NB4 (cell line): ENCODE measurements at regions not wholly inside any gene's neighbourhood (a gene's known extent, or its start where the extent isn't known, plus 50 kb on each side); places are given as distances from the start of the nearest gene placed in this dataset.

Source experiments
- CTCF ChIP-seq: IDR thresholded peaks from one replicate; pipeline ENCODE4 v1.5.1; 2012; ENCODE audit warnings: low read depth, low read length
- MAX ChIP-seq: IDR thresholded peaks from 2 replicates; pipeline ENCODE4 v1.6.1; 2011; ENCODE audit warnings: low read depth, low read length
- MYC ChIP-seq: IDR thresholded peaks from 2 replicates; pipeline ENCODE4 v1.6.1; 2011; ENCODE audit warnings: low read depth, low read length
- POLR2A ChIP-seq: IDR thresholded peaks from 2 replicates; pipeline ENCODE4 v1.6.1; 2011; ENCODE audit warnings: mild to moderate bottlenecking; ENCODE audit not compliant: insufficient read length; ENCODE audit errors: extremely low read depth

- no peak for TF ChIP-seq CTCF
- no peak for TF ChIP-seq POLR2A
- TF ChIP-seq MYC: no peak
- TF ChIP-seq MAX: no peak
These were observed 150.7 kb upstream of the KLF14 start for GRCh38 chr7:130884437-130885417.
